Smooth muscle cell (in vitro differentiated cells): ENCODE measurements at regions not wholly inside any gene's neighbourhood (a gene's known extent, or its start where the extent isn't known, plus 50 kb on each side); places are given as distances from the start of the nearest gene placed in this dataset.

Source experiments
- DNase-seq: peaks from one replicate; lab custom pipeline; 2025; ENCODE audit not compliant: unreplicated experiment; lab: John Stamatoyannopoulos, UW
- H2AFZ ChIP-seq: fragments of 200-600 bp; sonication (generic); 2 replicates; pipeline ENCODE4 v1.6.0; 2016; ENCODE audit warnings: antibody characterized with exemption, low read depth, mild to moderate bottlenecking
- H3F3A ChIP-seq: fragments of 200-600 bp; sonication (generic); 2 replicates; pipeline ENCODE4 v1.6.0; 2017; ENCODE audit warnings: antibody characterized with exemption, low read depth
- H3K27ac ChIP-seq: fragments of 200-600 bp; sonication (generic); 2 replicates; pipeline ENCODE4 v1.5.1; 2016; ENCODE audit warnings: low read depth, mild to moderate bottlenecking
- H3K27me3 ChIP-seq: fragments of 200-600 bp; sonication (generic); 2 replicates; pipeline ENCODE4 v1.6.1; 2016; ENCODE audit warnings: low read depth, mild to moderate bottlenecking
- H3K36me3 ChIP-seq: fragments of 200-600 bp; sonication (generic); 2 replicates; pipeline ENCODE4 v1.5.1; 2016; ENCODE audit warnings: low read depth
- H3K4me1 ChIP-seq: fragments of 200-600 bp; sonication (generic); 2 replicates; pipeline ENCODE4 v1.5.1; 2016; ENCODE audit warnings: low read depth
- H3K4me2 ChIP-seq: fragments of 200-600 bp; sonication (generic); 2 replicates; pipeline ENCODE4 v1.6.0; 2016; ENCODE audit warnings: mild to moderate bottlenecking
- H3K4me3 ChIP-seq: fragments of 200-600 bp; sonication (generic); 2 replicates; pipeline ENCODE4 v1.5.1; 2016; ENCODE audit warnings: mild to moderate bottlenecking
- H3K79me2 ChIP-seq: fragments of 200-600 bp; sonication (generic); 2 replicates; pipeline ENCODE4 v1.6.0; 2016; ENCODE audit warnings: low read depth, mild to moderate bottlenecking
- H3K9ac ChIP-seq: fragments of 200-600 bp; sonication (generic); 2 replicates; pipeline ENCODE4 v1.6.0; 2016; ENCODE audit warnings: low read depth
- H3K9me3 ChIP-seq: fragments of 200-600 bp; sonication (generic); replicated peaks from 2 replicates; pipeline ENCODE4 v1.5.1; 2016; ENCODE audit warnings: low read depth
- H4K20me1 ChIP-seq: fragments of 200-600 bp; sonication (generic); 2 replicates; pipeline ENCODE4 v1.6.0; 2016; ENCODE audit warnings: low read depth
- whole genome bisulfite sequencing: methylation state at CpG from one replicate; pipeline ENCODE4 v1.1.7; 2016; ENCODE audit warnings: low lambda C conversion rate; 5-methylcytosine and 5-hydroxymethylcytosine counted together
- TF ChIP-seq, protein P1 (sequence below): fragments of 200-600 bp; sonication (generic); IDR thresholded peaks from 2 replicates; pipeline ENCODE4 v1.5.1; 2017; ENCODE audit warnings: borderline replicate concordance, mild to moderate bottlenecking, antibody characterized with exemption; ENCODE audit not compliant: insufficient read depth, poor library complexity, severe bottlenecking

DNA sequence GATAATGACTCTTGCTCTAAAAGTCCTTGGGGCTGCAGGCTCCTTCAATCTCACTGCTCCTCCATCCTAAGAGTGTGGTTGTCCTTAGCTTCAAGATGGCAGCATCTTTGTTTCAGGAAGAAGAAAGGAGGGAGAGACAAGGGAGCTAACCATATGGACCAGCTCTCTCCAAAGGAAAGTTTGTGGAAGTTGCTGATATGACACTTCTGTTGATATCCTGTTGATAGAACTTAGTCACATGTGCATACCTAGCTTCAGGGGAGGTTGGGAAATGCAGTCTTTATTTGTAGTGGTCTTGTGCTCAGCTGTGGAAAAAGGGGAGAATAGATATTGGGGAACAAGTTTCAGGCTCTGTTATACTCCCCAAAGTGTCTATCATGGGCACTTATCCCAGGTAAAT is 186.9 kb downstream of the GIPC2 start:
- TF ChIP-seq, protein P1, sequence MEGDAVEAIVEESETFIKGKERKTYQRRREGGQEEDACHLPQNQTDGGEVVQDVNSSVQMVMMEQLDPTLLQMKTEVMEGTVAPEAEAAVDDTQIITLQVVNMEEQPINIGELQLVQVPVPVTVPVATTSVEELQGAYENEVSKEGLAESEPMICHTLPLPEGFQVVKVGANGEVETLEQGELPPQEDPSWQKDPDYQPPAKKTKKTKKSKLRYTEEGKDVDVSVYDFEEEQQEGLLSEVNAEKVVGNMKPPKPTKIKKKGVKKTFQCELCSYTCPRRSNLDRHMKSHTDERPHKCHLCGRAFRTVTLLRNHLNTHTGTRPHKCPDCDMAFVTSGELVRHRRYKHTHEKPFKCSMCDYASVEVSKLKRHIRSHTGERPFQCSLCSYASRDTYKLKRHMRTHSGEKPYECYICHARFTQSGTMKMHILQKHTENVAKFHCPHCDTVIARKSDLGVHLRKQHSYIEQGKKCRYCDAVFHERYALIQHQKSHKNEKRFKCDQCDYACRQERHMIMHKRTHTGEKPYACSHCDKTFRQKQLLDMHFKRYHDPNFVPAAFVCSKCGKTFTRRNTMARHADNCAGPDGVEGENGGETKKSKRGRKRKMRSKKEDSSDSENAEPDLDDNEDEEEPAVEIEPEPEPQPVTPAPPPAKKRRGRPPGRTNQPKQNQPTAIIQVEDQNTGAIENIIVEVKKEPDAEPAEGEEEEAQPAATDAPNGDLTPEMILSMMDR, result no peak
- no peak overlapping the region for H3K9ac ChIP-seq
- H3K4me2 ChIP-seq, result no peak overlapping the region
- H3F3A ChIP-seq, result no peaks in the 10 kb centered on the region
- DNase-seq, result no peak
- H3K79me2 ChIP-seq, result no peaks in the 10 kb centered on the region
- H3K4me3 ChIP-seq, result no peak overlapping the region
- no peak overlapping the region for H3K27ac ChIP-seq
- H3K9me3 ChIP-seq, result no peaks in the 10 kb centered on the region
- no peak overlapping the region for H2AFZ ChIP-seq
- H3K4me1 ChIP-seq, result peaks cover 8% of the 10 kb centered on the region
- H3K36me3 ChIP-seq, result no peaks in the 10 kb centered on the region
- H4K20me1 ChIP-seq, result no peaks in the 10 kb centered on the region
- H3K27me3 ChIP-seq, result peaks cover 12% of the 10 kb centered on the region

DNA sequence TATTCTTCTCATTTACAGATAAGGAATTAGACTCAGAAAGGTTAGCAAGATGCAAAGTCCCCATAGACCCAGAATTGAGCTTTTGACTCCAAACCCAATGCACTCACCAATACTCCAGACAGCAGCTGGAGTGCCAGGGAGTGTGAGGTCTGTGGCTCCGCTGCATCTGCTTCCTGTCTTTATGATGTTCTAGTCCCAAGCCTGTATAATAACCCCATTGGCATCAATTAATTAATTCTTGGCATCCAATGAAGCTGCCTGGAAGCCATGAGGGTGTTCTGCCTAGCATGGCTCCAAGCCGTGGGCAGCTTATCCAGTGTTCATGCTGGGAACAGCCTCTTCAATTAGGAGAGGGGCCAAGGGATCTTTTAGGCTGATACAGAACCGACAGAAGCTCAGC is 188.7 kb downstream of the GIPC2 start:
- DNase-seq, result no peak
- Histone ChIP-seq H3K36me3 (no peaks in the 10 kb centered on the region), H3K27ac (no peak overlapping the region), H3K9me3 (no peaks in the 10 kb centered on the region), H3K4me2 (no peak overlapping the region), H3K79me2 (no peaks in the 10 kb centered on the region), H4K20me1 (no peaks in the 10 kb centered on the region), H3K4me1 (no peaks in the 10 kb centered on the region), H2AFZ (no peak overlapping the region), H3K27me3 (peaks cover 12% of the 10 kb centered on the region), H3F3A (no peaks in the 10 kb centered on the region), H3K9ac (no peak overlapping the region), H3K4me3 (no peak overlapping the region)
- TF ChIP-seq, protein P1, result no peak
- WGBS, result 56% methylated on average over 3 of the region's 3 CpGs

DNA sequence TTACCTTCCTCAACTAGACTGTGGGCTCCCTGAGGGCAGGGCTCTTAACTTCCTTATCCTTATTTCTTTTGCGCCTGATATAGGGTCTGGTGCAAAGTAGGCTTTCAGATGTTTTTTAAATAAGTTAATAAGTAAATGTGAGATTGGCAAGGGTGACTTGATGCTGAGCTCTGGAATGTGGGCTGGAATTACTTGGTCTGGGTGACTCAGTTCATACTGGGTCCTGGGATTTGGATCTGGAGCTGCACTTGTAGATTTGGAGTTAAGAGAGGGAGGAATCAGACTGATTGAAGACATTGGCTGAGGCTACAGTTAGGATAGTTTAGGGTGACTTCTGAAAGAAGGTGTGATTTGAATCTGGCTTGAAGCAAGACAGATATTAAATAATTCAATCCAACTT is 190.9 kb downstream of the GIPC2 start:
- no peak overlapping the region for H3K4me2 ChIP-seq
- WGBS, result 95% methylated on average over 1 of the region's 1 CpG
- H3F3A ChIP-seq, result no peaks in the 10 kb centered on the region
- DNase-seq, result no peak
- TF ChIP-seq, protein P1, result no peak
- no peak overlapping the region for H3K4me3 ChIP-seq
- no peaks in the 10 kb centered on the region for H3K9me3 ChIP-seq
- H3K27ac ChIP-seq, result no peak overlapping the region
- H3K9ac ChIP-seq, result no peak overlapping the region
- H3K4me1 ChIP-seq, result no peaks in the 10 kb centered on the region
- H2AFZ ChIP-seq, result no peak overlapping the region
- H3K36me3 ChIP-seq, result no peaks in the 10 kb centered on the region
- H3K27me3 ChIP-seq, result peaks cover 12% of the 10 kb centered on the region
- H3K79me2 ChIP-seq, result no peaks in the 10 kb centered on the region
- no peaks in the 10 kb centered on the region for H4K20me1 ChIP-seq

DNA sequence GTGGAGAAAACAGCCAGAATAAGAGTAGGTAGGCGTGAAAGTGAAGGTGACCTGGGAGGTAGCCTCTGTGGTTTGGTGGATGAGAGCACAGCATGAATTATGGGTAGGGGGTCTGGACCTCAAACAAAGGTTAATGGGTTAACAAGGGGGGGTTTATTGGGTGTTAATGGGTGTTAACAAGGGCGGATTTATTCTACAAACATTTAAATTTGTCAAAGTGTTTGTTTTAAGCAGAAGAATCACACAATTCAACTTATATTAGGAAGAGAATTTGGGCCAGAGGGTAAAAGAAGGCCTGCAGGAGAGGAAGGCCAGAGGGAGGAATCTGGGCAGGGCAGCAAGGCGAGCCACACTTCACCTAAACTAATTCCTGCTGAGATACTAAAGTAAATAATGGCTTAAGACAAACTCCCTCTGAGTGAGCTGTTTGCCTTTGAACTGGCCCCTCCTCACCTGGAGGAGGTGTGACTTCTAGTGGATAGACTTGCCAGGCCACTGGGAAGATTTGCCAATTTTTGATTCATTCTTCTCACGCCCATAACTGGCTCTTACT is 191.7 kb downstream of the GIPC2 start:
- no peaks in the 10 kb centered on the region for H3K79me2 ChIP-seq
- no peak overlapping the region for H2AFZ ChIP-seq

More for the DNA sequence above, 191.7 kb downstream of the GIPC2 start:
- H3K4me3 ChIP-seq, result no peak overlapping the region
- no peaks in the 10 kb centered on the region for H3K36me3 ChIP-seq
- no peaks in the 10 kb centered on the region for H3K9me3 ChIP-seq
- DNase-seq, result no peak
- H3K9ac ChIP-seq, result no peak overlapping the region
- no peak overlapping the region for H3K4me2 ChIP-seq
- 28% methylated on average over 4 of the region's 4 CpGs for WGBS
- no peaks in the 10 kb centered on the region for H3K4me1 ChIP-seq
- no peak overlapping the region for H3K27ac ChIP-seq
- no peaks in the 10 kb centered on the region for H3F3A ChIP-seq
- TF ChIP-seq, protein P1, result no peak
- no peaks in the 10 kb centered on the region for H4K20me1 ChIP-seq
- H3K27me3 ChIP-seq, result peaks cover 5% of the 10 kb centered on the region
